ENCODE measurements at regions not wholly inside any gene's neighbourhood (a gene's known extent, or its start where the extent isn't known, plus 50 kb on each side); places are given as distances from the start of the nearest gene placed in this dataset.

DNA sequence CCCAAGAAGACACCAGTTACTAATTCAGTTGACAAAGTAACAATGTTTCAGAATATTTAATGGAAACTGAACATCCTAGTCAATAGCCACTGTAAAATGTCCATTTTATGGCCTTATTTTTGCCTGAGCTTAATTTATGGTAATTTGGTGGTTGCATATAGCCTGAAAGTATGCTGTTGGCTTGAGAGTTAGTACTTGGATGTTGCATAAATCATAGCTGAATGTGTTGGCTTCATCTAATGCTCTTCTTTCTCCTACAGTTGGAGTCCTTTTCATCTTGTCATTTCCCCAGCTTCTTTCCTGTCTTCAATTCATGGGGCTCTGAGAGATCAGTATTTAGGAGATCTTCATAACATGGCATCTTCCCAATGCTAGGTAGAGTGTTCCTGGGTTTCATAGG, 164.6 kb downstream of the MAT2B start:
- TF ChIP-seq, protein P1, sequence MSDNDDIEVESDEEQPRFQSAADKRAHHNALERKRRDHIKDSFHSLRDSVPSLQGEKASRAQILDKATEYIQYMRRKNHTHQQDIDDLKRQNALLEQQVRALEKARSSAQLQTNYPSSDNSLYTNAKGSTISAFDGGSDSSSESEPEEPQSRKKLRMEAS (IDR thresholded peaks at IDR 0.05) = no peak
- TF ChIP-seq, protein P2, sequence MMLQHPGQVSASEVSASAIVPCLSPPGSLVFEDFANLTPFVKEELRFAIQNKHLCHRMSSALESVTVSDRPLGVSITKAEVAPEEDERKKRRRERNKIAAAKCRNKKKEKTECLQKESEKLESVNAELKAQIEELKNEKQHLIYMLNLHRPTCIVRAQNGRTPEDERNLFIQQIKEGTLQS (IDR thresholded peaks at IDR 0.05) = no peak
- TF ChIP-seq GABPA (IDR thresholded peaks at IDR 0.05 in 1 of 2, conservative IDR thresholded peaks at IDR 0.05 in 1 of 2) (no peak), SP1 (IDR thresholded peaks at IDR 0.05) (no peak)
- TF ChIP-seq, protein P3, sequence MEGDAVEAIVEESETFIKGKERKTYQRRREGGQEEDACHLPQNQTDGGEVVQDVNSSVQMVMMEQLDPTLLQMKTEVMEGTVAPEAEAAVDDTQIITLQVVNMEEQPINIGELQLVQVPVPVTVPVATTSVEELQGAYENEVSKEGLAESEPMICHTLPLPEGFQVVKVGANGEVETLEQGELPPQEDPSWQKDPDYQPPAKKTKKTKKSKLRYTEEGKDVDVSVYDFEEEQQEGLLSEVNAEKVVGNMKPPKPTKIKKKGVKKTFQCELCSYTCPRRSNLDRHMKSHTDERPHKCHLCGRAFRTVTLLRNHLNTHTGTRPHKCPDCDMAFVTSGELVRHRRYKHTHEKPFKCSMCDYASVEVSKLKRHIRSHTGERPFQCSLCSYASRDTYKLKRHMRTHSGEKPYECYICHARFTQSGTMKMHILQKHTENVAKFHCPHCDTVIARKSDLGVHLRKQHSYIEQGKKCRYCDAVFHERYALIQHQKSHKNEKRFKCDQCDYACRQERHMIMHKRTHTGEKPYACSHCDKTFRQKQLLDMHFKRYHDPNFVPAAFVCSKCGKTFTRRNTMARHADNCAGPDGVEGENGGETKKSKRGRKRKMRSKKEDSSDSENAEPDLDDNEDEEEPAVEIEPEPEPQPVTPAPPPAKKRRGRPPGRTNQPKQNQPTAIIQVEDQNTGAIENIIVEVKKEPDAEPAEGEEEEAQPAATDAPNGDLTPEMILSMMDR (IDR thresholded peaks at IDR 0.05; ENCODE audit: low read depth, low read length, missing input control) = no peak

Data from liver (tissue), 3 donors.